ENCODE measurements at regions not wholly inside any gene's neighbourhood (a gene's known extent, or its start where the extent isn't known, plus 50 kb on each side); places are given as distances from the start of the nearest gene placed in this dataset.

GRCh38 chr5:133732536-133732935, 120.2 kb upstream of the FSTL4 start:
- DNase-seq, result no peak

DNA sequence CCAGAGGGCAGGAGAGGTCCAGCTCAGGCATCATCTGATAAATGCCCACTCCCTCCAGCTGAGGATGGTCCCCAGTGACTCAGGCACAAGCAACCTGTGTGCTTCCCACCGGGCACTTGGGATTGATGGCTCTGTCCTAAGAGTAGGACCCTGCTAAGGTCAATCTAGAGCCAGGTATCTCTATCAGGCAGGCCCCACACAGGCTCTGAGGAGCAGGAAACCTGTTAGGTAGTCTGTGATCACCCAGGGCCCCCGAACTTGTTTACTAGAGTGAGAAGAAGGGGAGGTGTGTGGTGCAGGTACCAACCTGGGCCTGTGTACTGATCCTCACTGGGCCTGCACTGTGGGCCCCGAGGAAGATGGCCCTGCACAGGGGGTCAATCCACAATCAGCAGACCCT, 119.6 kb upstream of the FSTL4 start:
- DNase-seq, result no peak

- DNase-seq, result no peak
Measured at GRCh38 chr5:133730866-133731265, 118.5 kb upstream of the FSTL4 start.

DNA sequence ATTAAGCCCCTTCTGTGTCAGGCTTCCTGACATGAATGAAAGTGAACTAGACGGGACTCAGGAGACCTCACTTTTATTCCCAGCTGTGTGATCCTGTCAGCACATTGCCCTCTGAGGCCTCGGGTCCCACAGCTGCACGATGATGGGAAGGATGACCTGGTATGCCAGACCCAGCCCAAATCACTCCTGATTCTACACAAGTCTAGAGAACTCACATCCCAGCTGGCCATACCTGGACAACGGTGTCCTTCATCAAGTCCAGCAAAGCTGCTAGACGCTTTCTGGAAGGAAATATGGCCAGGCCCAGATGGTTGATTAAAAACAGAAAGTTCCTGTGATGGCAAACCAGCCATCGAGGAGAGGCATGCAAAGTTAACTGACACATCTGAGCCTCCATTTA, 118.0 kb upstream of the FSTL4 start:
- no peak for DNase-seq

- no peak for DNase-seq
Measured at GRCh38 chr5:133729800-133730199, 117.5 kb upstream of the FSTL4 start.

- no peak for DNase-seq
Measured at GRCh38 chr5:133728475-133728874, 116.1 kb upstream of the FSTL4 start.

GRCh38 chr5:133727636-133728035, 115.3 kb upstream of the FSTL4 start:
- DNase-seq, result no peak

GRCh38 chr5:133723651-133724366, 111.5 kb upstream of the FSTL4 start:
- DNase-seq, result no peak

GRCh38 chr5:133723126-133723525, 110.8 kb upstream of the FSTL4 start:
- no peak for DNase-seq

GRCh38 chr5:133721365-133721764, 109.0 kb upstream of the FSTL4 start:
- DNase-seq, result no peak

DNA sequence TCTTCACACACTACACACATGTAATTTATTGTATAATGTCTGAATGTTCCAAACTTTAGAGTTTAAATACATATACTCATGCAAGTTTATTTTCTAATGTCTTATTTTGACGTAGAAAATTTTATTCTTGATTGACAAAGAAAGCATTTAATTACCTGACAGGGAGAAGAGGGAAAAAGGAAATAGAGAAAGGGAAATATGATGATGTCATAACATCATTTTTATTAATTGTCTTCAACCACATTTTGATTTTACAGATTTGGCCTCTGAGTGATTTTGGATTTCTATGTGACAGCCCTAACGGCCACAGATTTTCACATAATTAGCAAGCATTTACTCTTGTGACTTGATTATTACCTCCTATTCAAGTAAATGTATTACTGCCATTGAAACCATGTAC, 106.1 kb upstream of the FSTL4 start:
- no peak for DNase-seq

GRCh38 chr5:133716532-133717183, 104.3 kb upstream of the FSTL4 start:
- DNase-seq, result no peak

- no peak for DNase-seq
Measured at GRCh38 chr5:133715616-133716015, 103.3 kb upstream of the FSTL4 start.

DNA sequence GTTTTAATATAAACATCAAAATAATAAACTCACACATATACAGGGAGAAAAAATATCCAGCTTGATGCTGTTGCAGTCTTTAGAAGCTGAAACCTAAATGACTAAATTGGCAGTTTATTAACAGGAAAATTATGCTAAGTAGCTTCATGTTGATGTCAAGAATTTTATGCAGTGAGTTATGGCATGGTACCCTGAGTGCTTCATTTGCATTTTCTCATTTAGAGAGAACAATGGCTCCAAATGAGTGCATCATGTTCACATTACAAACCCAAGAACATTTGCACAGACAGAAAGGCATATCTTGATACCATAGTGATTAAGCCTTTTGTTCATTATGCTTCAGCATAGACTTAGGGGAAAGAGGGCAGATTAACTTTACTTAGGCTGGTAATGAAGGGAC, 102.9 kb upstream of the FSTL4 start:
- DNase-seq, result no peak

DNA sequence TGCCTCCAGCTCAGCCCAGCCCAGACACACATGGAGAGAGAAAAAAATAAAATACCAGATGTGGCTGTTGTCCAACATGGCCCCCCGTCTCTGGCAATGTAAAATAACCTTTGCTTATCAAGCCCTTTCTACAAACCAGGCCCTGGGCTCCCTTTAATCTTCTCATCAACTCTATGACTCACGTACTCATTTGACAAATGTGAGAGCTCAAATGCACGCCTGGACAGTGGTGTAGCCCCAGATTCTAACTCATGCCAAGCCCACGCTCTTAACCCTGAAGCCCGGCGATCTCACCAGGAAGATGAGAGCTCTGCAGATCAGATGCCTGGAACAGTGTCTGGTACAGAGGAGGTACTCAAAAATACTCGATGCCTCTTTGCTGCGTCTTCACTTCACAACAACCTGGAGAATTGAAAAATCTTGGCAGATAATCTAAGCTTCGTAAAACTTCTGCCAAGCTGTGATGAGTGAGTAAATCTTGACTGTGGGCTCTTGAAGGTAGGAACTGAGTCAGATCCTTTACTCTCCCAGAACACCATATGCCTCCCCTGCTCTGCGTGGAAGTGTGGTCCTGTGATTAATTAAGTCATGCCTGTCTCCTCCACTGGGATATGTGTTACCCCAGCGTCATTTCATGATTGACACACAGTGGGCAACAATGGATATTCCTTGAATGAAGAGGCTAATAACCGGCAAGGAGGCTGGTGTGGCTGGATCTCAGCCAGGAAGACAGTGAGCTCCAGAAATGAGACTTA, 102.0 kb upstream of the FSTL4 start:
- DNase-seq, result no peak

GRCh38 chr5:133713751-133714150, 101.4 kb upstream of the FSTL4 start:
- DNase-seq, result no peak

GRCh38 chr5:133713209-133713608, 100.9 kb upstream of the FSTL4 start:
- DNase-seq, result no peak

DNA sequence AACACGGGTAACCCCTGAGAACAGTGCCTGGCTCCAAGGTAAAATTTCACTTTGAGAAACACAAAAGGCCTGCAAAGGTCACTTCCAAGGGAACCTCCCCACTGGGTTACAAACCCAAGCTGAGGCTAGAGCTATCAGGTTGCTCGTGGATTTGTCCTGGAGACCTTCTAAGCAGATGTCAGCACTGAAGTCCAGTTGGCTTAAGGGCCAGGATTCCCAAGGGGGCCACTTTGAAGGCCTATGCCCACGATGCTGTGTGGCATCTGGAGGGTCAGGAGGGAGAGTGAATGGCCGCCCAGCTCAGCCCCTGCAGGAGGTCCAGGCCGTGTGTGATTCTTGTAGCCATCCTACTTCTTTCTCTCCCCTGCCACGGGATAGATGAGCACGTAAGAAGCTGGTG, 100.2 kb upstream of the FSTL4 start:
- DNase-seq, result no peak

- DNase-seq, result no peak
Measured at GRCh38 chr5:133709209-133709725, 96.9 kb upstream of the FSTL4 start.

DNA sequence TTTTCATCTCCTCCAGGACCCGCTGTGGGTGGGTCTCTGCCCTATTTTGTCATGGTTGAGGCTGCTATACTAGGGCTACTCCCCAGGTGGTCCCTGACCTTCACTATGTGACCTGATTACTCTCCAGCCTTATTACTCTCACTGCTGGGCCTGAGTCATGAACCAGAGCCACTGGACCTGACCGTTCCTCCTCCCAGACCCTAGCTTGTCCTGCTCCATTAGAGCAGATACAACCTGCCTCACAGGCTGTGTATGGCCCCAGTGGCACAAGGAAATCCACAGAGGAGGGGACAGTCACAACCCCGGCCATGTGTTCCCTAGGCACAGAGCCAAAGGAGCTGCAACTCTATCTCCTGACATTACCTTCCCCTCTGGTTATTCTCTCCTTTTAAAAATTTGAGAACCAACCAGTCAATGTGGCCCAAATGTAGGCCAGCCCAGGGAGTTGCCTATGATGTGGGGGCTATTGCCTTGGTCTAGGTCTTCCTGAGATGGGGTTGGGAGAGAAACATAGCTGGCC, 96.0 kb upstream of the FSTL4 start:
- no peak for DNase-seq

DNA sequence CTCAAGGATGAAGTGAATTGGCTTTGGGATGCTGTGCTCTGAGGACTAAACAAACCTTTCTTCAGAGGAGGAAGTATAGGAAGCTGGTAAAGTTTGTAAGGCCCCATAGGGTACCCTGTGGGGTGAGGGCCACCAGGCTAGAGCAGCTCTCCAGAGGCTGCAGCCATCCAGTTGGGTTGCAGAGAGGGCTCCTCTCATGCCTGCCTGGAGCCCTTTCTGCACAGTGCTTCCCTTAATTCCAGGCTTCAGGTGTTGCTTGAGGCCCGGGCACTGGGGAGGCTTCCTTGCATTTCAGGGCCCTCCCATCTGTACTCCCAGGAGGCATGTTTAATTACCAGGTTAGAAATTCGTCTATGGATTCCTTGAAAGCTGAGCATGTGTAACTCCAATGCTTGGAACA, 95.3 kb upstream of the FSTL4 start:
- no peak for DNase-seq

DNA sequence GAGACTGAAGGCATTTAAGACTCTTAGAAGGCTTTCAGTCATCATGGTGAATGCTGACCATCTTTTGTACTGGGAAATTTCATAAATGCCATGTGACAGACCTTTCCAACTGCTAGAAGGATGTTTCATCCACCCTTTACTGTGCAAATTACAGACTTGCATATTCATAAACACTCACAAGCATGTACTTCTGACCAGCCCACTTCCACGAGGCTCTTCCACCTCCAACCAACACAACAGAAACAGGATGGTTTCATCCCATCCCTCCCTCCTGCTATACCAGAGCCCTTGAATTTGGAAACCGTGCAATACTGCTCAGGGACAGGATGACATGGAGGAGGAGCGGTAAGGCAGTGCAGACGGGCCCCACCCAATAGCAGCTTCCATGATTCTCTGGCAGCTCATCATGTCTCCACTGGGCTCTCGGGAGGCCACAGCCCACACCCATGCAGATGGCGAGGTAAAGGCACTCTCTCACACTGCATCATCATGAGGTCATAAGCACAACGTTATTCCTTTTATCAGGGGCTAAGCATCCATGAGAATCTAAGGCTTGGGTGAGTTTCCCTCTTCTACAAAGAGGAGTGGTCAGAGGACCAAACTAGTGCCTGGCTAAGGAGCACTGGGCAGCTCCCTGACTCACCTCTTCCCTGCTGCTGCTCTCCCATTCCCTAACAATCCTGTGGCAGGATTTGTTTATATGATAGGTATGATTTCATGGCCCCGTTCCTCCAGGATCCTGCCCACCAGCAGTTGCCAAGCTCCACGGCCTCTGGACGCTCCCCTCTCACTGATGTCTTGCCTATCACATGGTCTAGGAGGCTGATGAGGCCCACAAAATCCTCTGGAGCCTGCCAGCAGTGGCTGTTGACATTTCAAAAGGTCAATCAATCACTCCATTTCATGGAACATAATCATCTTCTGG, 94.4 kb upstream of the FSTL4 start:
- no peak for DNase-seq

DNA sequence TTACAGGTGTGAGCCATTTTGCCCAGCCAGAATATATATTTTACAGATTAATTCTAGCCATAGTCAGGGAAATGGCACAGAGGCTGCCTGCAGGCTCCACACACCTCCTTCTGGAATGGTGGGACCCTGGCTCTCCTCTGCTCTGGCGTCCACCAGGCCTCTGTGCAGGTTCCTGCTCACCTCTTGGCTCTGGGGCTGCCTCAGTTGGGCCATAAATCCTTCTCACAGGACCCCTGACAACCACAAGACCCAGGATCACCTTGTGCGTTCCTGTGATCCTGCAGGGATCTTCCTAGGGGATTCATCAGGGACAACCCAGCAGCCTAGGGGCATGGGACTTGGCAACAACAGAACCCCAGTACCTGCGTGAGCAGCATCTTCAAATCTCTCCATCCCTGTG, 93.0 kb upstream of the FSTL4 start:
- no peak for DNase-seq
